ENCODE measurements at regions not wholly inside any gene's neighbourhood (a gene's known extent, or its start where the extent isn't known, plus 50 kb on each side); places are given as distances from the start of the nearest gene placed in this dataset.

DNA sequence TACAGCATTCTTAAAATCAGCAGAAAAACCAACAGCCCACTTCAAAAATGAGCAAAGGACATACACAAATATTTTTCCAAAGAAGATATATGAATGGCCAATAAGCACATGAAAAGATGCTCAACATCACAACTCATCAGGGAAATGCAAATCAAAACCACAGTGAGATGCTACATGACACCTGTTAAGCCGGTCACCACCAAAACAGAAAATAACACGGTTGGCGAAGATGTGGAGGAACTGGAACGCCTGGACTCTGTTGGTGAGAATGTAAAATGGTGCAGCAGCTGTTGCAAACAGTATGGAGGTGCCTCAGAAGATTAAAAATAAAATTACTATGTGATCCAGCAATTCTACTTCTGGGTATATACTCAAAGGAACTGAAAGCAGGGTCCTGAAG lies 184.8 kb downstream of the INHBB start:
- TF ChIP-seq CTCF (IDR thresholded peaks at IDR 0.05; ENCODE audit: low read depth, low read length, poor library complexity, severe bottlenecking), result no peak
- no peak for TF ChIP-seq EZH2phosphoT487 (IDR thresholded peaks at IDR 0.05; ENCODE audit: borderline replicate concordance, low read length)
- no peaks in the 10 kb centered on the region for H3K79me2 ChIP-seq (ENCODE audit: control insufficient read depth, low read length)
- H3K27me3 ChIP-seq (ENCODE audit: control insufficient read depth, low read length), result no peaks in the 10 kb centered on the region
- H4K20me1 ChIP-seq (ENCODE audit: control insufficient read depth, insufficient read depth, low read depth, low read length), result no peaks in the 10 kb centered on the region
- no peaks in the 10 kb centered on the region for H3K36me3 ChIP-seq (ENCODE audit: control insufficient read depth, low read length)
- H3K4me1 ChIP-seq (ENCODE audit: control insufficient read depth, low read length), result no peaks in the 10 kb centered on the region
- H3K9me2 ChIP-seq (replicated peaks; ENCODE audit: control insufficient read depth, low read length), result no peaks in the 10 kb centered on the region
- no peak overlapping the region for H3K27ac ChIP-seq (ENCODE audit: low read depth, low read length)
- no peak overlapping the region for H3K4me2 ChIP-seq (ENCODE audit: low read length)
- H3F3A ChIP-seq (ENCODE audit: control insufficient read depth, insufficient read depth), result no peaks in the 10 kb centered on the region
- H3K9me3 ChIP-seq (ENCODE audit: control insufficient read depth, insufficient read depth, low read length), result no peaks in the 10 kb centered on the region
- no peak overlapping the region for H3K4me3 ChIP-seq (ENCODE audit: low read length)

DNA sequence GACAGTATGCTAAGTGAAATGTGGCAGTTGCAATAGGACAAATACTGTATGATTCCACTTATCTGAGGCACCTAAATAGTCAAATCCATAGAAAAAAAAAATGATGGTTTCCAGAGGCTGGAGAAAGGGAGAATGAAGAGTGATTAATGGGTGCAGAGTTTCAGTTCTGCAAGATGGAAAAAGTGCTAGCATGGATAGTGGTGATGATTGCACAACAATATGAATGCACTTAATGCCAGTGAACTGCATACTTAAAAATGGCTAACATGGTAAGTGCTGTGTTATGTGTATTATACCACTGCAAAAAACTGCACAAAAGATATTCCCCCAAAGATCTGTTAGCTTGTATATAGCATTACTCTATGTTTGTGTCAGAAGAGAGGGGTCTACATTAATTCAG lies 185.4 kb downstream of the INHBB start:
- H3K79me2 ChIP-seq (ENCODE audit: control insufficient read depth, low read length), result no peaks in the 10 kb centered on the region
- no peaks in the 10 kb centered on the region for H3K36me3 ChIP-seq (ENCODE audit: control insufficient read depth, low read length)
- no peak overlapping the region for H3K4me3 ChIP-seq (ENCODE audit: low read length)
- H3K4me1 ChIP-seq (ENCODE audit: control insufficient read depth, low read length), result no peaks in the 10 kb centered on the region
- no peaks in the 10 kb centered on the region for H3K27me3 ChIP-seq (ENCODE audit: control insufficient read depth, low read length)
- H3K27ac ChIP-seq (ENCODE audit: low read depth, low read length), result no peak overlapping the region
- TF ChIP-seq EZH2phosphoT487 (IDR thresholded peaks at IDR 0.05; ENCODE audit: borderline replicate concordance, low read length) (no peak), CTCF (IDR thresholded peaks at IDR 0.05; ENCODE audit: low read depth, low read length, poor library complexity, severe bottlenecking) (no peak)
- no peak overlapping the region for H3K4me2 ChIP-seq (ENCODE audit: low read length)
- H4K20me1 ChIP-seq (ENCODE audit: control insufficient read depth, insufficient read depth, low read depth, low read length), result no peaks in the 10 kb centered on the region
- H3F3A ChIP-seq (ENCODE audit: control insufficient read depth, insufficient read depth), result no peaks in the 10 kb centered on the region
- H3K9me2 ChIP-seq (replicated peaks; ENCODE audit: control insufficient read depth, low read length), result no peaks in the 10 kb centered on the region
- no peaks in the 10 kb centered on the region for H3K9me3 ChIP-seq (ENCODE audit: control insufficient read depth, insufficient read depth, low read length)

DNA sequence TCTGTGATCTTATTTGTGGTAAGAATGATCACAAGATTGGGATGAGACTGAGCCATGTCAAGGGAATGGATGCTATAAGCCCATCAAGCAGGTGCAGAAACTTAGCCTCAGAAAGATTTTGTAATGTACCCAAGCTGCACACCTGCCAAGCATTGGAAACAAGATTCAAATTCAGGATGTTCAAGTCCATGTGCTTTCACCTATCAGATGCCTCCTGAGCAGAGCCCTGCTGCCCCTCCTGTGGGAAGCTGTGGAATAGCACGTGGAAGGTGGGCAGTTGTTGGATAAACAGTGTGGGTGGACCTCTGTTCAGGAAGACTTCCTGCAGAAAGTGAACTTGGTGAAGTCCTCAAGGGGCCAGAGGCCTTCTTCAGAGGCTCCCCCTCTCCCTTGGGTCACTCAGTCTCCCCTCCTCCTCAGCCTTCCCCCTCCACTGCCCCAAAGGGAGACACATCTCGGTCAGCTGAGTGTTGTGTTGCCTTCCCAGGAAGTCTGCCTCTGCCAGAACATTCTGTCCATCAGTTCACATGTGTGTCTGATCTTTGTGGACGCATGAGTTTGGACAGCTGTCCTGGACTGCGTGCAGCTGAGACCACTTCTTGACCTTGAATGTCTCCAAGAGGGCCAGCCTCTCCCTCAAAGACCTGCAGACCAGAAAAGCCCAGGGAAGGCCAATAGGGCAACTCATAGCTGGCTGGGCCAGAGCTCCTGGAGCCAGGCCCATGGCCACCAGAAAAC lies 186.1 kb downstream of the INHBB start:
- H3F3A ChIP-seq (ENCODE audit: control insufficient read depth, insufficient read depth), result no peaks in the 10 kb centered on the region
- H3K4me1 ChIP-seq (ENCODE audit: control insufficient read depth, low read length), result no peaks in the 10 kb centered on the region
- H3K27ac ChIP-seq (ENCODE audit: low read depth, low read length), result no peak overlapping the region
- no peaks in the 10 kb centered on the region for H3K36me3 ChIP-seq (ENCODE audit: control insufficient read depth, low read length)
- no peaks in the 10 kb centered on the region for H3K79me2 ChIP-seq (ENCODE audit: control insufficient read depth, low read length)
- no peak overlapping the region for H3K4me3 ChIP-seq (ENCODE audit: low read length)
- no peaks in the 10 kb centered on the region for H3K9me2 ChIP-seq (replicated peaks; ENCODE audit: control insufficient read depth, low read length)
- H3K9me3 ChIP-seq (ENCODE audit: control insufficient read depth, insufficient read depth, low read length), result no peaks in the 10 kb centered on the region
- H4K20me1 ChIP-seq (ENCODE audit: control insufficient read depth, insufficient read depth, low read depth, low read length), result no peaks in the 10 kb centered on the region
- TF ChIP-seq CTCF (IDR thresholded peaks at IDR 0.05; ENCODE audit: low read depth, low read length, poor library complexity, severe bottlenecking), result no peak
- no peak for TF ChIP-seq EZH2phosphoT487 (IDR thresholded peaks at IDR 0.05; ENCODE audit: borderline replicate concordance, low read length)
- H3K4me2 ChIP-seq (ENCODE audit: low read length), result no peak overlapping the region
- no peaks in the 10 kb centered on the region for H3K27me3 ChIP-seq (ENCODE audit: control insufficient read depth, low read length)
